ENCODE measurements at regions not wholly inside any gene's neighbourhood (a gene's known extent, or its start where the extent isn't known, plus 50 kb on each side); places are given as distances from the start of the nearest gene placed in this dataset.

- no peak for TF ChIP-seq CTCF (IDR thresholded peaks at IDR 0.05)
- no peak for TF ChIP-seq POLR2A (IDR thresholded peaks at IDR 0.05)
These were observed 939.5 kb upstream of the FANCL start for GRCh38 chr2:59180621-59181020.

Data from Peyer's patch (tissue), 4 donors.